Femur (tissue), 1 donor: ENCODE measurements at regions not wholly inside any gene's neighbourhood (a gene's known extent, or its start where the extent isn't known, plus 50 kb on each side); places are given as distances from the start of the nearest gene placed in this dataset.

Source experiments
- DNase-seq: peaks from one replicate; pipeline ENCODE4 v3.0.0-alpha.2; 2017

DNA sequence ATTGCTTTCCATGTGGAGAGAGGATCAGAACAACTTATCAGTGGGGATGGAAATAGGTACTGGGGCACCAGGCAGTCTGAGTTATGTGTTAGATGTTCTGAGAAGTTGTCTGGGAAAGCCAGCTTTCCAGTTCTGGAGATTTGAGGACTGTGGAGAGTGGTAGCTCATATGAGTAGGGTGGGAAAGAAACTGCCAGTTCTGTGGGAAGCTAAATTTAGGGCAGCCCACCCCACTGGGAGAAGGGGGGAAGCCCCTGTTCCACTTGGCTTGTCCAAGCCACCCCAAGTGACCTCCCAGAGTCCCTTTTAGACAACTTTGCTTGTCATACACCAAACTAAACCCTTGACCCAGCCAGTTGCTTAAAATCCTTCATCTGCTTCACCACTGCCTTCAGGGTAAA lies 189.5 kb downstream of the REEP3 start:
- DNase-seq: no peak

GRCh38 chr10:63711361-63711760 lies 190.2 kb downstream of the REEP3 start:
- DNase-seq: peak; percentile 65

GRCh38 chr10:63711867-63712716 lies 190.9 kb downstream of the REEP3 start:
- DNase-seq: peak; percentile 91

DNA sequence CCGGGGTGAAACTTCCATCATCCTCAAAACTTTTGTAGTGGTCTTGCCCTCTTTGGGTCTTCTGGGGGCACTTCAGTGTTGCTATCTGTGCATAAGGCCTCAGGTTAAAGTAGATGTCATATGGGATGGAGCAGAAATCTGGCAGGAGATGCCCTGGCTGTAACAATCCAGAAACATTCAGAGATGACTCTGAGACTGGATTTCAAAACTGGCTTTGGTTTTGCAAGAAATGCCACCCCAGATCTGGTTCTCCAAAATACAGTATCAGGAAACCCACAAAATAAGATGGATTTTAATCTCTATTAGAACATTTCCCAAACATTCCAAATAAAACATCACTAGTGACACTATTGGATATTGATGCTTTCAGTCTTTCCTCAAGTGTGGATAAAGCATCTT lies 191.5 kb downstream of the REEP3 start:
- DNase-seq: no peak

- DNase-seq: peak; percentile 91
Measured at GRCh38 chr10:63713191-63714144, 192.3 kb downstream of the REEP3 start.

DNA sequence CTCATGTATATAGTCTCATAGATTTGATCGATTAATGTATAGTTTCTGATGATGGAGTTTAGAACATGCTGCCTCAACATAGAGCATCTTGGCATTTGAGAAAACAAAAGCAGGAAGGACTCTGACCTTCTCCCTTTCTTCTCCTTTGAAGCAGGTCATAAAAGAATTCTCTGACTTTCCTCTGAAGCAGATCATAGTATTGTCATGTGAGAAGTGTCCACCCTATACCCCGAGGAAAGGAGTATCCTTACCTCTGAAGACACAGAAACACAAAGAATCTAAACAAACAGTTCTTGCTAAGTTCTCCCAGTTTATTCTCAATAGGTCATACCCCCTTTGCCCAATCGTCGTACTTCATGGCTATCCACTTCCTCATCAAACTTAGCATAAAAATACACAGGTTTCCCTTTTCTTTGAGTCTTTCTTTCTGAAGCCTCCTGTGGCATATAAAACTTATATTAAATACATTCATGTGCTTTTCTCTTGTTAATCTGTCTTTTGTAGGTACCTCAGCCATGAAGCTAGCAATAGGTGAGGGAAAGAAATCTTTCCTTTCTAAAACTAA lies 194.9 kb downstream of the REEP3 start:
- no peak for DNase-seq

DNA sequence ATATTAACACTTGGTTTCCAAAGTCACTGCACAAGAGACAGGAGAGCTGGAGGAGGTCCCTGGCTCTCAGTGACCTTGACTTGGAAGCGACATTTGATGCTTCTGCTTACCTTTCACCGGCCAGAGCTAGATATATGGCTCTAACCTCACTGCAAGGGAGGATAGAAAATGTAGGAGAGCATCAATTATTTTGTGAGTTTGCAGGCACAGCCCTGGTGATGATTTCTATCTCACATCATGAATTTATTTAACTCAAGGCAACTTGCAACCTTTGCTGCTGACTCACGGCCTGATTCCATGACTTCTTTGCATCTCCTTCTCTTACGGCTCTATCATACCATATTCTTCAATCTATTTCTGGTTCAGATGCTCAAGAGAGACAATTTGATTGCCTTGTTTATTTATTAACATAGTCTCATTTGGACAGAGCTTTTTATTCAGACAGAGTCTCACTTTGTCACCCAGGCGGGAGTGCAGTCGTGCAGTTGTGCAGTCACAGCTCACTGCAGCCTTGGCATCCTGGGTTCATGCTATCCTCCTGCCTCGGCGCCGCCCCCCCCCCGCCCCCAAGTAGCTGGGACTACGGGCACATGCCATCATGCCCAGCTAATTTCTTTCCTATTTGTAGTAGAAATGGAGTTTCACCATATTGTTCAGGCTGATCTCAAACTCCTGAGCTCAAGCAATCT lies 196.0 kb downstream of the REEP3 start:
- no peak for DNase-seq

GRCh38 chr10:63718006-63718405 lies 196.8 kb downstream of the REEP3 start:
- peak; percentile 28 for DNase-seq

DNA sequence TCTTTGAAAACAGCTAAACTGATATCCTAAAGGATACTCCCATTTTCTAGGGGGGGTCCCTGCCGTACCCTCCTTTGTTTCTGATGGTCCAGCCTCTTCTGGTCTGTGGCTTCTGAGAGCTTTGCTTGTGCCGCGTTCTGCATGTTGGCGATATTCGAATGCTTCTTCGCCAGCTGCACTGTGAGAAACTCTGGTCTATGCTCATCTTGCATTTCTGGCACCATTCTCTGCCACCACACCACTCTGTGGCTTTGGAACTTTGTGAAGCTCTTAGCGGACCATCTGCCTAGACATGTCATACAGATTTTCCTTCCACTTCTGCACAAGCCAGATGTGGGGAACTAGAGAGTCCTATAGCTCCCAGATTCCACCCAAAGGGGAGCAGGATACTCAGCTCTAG lies 197.2 kb downstream of the REEP3 start:
- DNase-seq: peak; percentile 54

DNA sequence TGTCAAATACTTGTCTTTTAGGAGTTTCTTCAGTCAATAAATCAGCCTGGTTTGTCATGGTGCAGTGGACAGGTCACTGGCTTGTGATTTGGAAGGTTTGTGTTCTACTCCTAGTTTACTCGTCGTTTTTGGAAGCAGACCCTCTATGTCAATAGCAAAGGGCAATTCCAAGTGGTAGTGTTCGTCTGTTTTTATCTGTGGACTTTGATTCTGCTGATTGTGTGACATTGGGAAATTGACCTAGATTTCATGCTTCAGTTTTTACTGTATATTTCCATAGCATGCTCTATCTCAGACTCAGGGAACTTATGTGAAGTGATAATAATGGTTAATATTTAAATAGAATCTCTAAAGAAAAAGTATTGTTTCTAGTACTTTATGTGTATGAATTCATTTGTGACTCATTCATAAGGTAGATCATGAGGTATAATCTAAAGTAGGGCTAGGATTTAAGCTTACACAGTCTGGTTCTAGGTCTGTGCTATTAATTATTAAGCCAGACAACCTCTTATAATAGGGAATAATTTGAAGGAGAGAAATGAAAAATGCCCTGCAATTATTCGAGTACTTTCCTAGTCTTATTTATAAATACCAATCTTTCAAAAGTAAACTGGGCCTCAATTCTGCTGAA lies 198.1 kb downstream of the REEP3 start:
- DNase-seq: no peak

DNA sequence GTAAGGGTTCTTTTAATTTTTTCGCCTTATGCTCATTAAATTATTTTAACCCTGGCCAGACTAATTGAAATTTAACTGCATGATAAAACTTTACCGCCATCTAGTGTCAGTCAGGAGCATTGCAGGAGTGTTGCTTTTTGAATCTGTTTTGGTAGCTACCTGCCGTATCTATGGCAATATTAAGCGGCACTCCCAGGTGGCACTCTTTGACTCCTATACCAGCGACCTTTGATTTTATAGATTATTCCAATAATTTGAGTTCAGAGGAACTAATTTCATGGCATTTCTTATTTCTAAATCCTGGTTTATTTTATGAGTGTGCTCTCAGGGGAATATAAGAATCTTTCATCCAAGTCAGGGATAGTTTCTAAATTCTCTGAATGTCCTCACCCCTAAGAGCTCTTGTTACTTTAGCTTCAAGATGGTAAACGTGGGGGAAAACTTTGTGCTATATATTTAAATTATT lies 198.9 kb downstream of the REEP3 start:
- peak; percentile 46 for DNase-seq

DNA sequence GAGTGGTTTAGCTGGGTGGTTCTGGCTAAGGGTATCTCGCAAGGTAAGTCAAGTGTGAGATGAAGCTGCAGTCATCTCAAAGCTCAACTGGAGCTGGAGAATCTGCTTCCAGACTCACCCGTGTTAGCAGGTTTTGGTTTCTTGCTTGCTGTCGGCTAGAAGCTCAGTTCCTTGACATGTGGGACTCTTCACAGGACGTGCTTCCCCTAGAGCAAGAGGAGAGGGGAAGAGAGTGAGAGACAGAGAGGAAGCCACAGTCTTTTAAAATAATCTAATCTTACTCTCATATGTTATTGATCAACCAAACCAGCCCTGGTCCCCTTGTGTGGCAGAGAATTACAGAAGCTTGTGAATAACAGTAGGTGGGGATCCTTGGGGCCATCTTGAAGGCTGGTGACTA lies 199.5 kb downstream of the REEP3 start:
- DNase-seq: no peak

GRCh38 chr10:63722537-63722936 lies 201.3 kb downstream of the REEP3 start:
- peak; percentile 74 for DNase-seq

GRCh38 chr10:63723320-63723719 lies 202.1 kb downstream of the REEP3 start:
- DNase-seq: no peak

GRCh38 chr10:63723741-63724140 lies 202.5 kb downstream of the REEP3 start:
- DNase-seq: no peak

DNA sequence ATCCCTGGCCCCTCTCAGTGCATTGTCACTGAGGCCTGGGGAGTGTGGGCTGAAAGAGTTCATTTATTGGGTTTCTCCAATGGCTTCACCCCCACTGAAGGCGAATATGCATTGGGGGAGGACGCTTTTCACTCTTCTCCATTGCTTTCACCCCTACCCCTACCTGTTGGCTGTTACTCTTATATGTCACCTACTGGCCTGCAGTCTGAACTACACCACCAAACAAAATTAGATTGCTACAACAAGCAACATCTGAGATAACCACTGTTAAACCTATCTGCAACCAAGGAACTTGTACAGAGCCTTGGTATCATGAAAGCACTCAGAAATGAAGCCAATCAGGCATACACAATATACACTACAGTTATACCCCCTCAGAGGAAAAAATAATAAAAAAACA lies 203.7 kb downstream of the REEP3 start:
- no peak for DNase-seq

DNA sequence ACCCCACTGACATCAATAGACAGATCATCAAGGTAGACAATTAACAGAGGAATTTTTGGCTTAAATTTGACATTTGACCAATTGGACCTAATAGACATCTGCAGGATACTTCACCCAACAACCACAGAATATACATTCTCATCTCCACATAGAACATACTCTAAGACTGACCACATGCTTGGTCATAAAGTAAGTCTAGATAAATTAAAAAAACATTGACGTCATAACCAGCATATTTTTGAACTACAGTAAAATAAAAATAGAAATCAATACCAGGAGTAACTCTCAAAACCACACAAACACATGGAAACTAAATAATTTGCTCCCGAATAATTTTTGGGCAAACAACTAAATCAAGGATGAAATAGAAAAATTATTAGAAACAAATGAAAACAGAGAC lies 205.7 kb downstream of the REEP3 start:
- no peak for DNase-seq

- DNase-seq: no peak
Measured at GRCh38 chr10:63727636-63728035, 206.4 kb downstream of the REEP3 start.

DNA sequence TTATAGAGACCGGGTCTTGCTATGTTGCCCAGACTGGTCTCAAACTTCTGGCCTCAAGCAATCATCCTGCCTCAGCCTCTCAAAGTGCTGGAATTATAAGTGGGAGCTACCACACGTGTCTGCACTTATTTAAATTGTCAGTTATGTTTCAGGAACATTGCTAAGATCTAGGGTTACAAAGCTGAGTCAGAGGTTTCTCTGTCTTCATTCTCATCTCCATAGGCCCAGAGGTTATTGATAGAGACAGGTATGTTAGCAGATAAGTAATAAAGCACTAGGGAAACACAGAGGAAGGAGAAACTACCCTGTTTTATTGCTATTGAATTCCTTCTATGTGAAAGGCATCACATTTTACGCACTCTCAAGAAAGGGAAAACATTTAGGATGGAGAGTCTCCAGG lies 214.1 kb downstream of the REEP3 start:
- no peak for DNase-seq

DNA sequence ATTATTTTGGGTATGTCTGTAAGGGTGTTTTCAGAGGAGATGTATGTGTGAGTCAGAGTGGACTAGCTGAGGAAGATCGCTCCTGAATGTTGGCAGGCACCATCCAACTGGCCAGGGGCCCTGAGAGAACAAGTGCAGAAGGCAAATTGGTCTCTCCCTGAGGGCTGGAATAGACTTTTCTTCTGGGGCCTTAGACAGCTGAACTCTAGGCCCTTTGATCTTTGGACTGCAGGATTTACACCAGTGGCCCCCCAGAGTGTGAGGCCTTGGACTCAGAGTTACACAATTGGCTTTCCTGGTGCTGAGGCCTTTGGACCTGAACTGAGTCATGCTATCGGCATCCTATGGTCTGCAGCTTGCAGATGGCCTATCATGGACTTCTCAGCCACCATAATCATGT lies 217.2 kb downstream of the REEP3 start:
- DNase-seq: no peak

- DNase-seq: no peak
Measured at GRCh38 chr10:63744060-63744941, 223.1 kb downstream of the REEP3 start.
